ENCODE measurements at regions not wholly inside any gene's neighbourhood (a gene's known extent, or its start where the extent isn't known, plus 50 kb on each side); places are given as distances from the start of the nearest gene placed in this dataset.

DNA sequence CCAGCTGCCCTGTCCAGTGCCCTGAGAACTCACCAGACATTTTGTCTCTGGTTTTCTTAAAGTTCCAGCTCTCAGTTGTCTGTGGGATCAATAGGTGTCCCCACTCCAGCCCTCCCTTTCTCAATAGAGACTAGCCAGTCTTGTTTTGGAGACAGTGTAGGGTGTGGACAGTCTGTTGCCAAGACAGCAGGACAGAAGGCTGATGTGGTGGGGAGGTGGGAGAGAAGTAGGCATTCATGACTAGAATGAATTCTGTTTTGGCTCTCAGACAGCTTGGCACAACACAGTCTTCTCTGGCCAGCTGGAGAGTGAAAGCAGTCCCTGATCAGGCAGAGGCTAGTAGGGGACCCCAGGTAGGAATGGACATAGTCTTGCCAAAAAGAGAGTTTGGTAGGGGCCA lies 467.0 kb upstream of the PODXL start:
- H3K36me3 ChIP-seq (ENCODE audit: control insufficient read depth in 2 of 2, extremely low read depth in 1 of 2, insufficient read depth in 1 of 2, low read length in 1 of 2), result no peaks in the 10 kb centered on the region
- no peaks in the 10 kb centered on the region for H3K4me1 ChIP-seq (ENCODE audit: control insufficient read depth in 1 of 2, extremely low read depth in 1 of 2, insufficient read depth in 2 of 2, low read length in 2 of 2)
- DNase-seq (no peak), ATAC-seq (replicated peaks in 1 of 4) (no peak)
- H3K27ac ChIP-seq (ENCODE audit: low read length), result no peak overlapping the region
- H3K4me3 ChIP-seq (ENCODE audit: control insufficient read depth in 1 of 2, extremely low read depth in 1 of 2, low read length in 1 of 2), result no peak overlapping the region
- CTCF ChIA-PET, result no interaction called here
- POLR2A ChIA-PET, result no interaction called here
- Mint-ChIP-seq H3K4me1 (no peaks in the 10 kb centered on the region), H3K36me3 (no peaks in the 10 kb centered on the region), H3K9me3 (peaks cover 2 to 3% (median 3%) of the 10 kb centered on the region in 3 donors), H3K4me3 (no peak overlapping the region), H3K27ac (no peak overlapping the region), H3K27me3 (peaks cover 3 to 4% of the 10 kb centered on the region in 2 donors)
- no peaks in the 10 kb centered on the region for H3K27me3 ChIP-seq (replicated peaks in 1 of 2; ENCODE audit: control insufficient read depth in 2 of 2, extremely low read depth in 1 of 2, insufficient read depth in 2 of 2, low read length in 1 of 2)
- H3K9me3 ChIP-seq, result no peaks in the 10 kb centered on the region

DNA sequence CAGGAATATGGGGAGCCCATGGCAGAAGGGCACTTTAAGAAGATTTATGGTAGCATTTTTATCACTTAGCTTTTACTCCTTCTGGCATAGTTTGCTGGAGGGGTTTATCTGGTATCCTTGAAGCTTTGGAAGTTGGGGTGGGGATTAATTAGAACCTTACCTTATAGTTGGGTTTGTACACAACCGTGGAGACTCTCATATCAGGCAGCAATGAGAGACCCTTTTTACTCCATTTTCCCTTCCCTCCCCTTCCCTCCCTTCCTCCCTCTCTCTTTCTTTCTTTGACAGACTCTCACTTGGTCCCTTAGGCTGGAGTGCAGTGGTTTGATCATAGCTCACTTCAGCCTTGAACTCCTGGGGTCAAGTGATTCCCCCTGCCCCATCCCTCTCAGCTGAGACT lies 465.8 kb upstream of the PODXL start:
- CTCF ChIA-PET, result interaction anchor here in 1 of 2 donors (0.6 to 0.8 kb wide), 3 partner anchors 33 to 1544 kb away, joined by 3 read pairs; no protein-coding TSS in a partner anchor
- Mint-ChIP-seq H3K36me3 (no peaks in the 10 kb centered on the region), H3K27ac (no peak overlapping the region), H3K27me3 (peaks cover 3 to 4% of the 10 kb centered on the region in 2 donors), H3K9me3 (peaks cover 2 to 3% (median 3%) of the 10 kb centered on the region in 3 donors), H3K4me1 (no peaks in the 10 kb centered on the region), H3K4me3 (no peak overlapping the region)
- DNase-seq (no peak), ATAC-seq (replicated peaks in 1 of 4) (no peak)
- no peaks in the 10 kb centered on the region for H3K27me3 ChIP-seq (replicated peaks in 1 of 2; ENCODE audit: control insufficient read depth in 2 of 2, extremely low read depth in 1 of 2, insufficient read depth in 2 of 2, low read length in 1 of 2)
- H3K4me1 ChIP-seq (ENCODE audit: control insufficient read depth in 1 of 2, extremely low read depth in 1 of 2, insufficient read depth in 2 of 2, low read length in 2 of 2), result no peaks in the 10 kb centered on the region
- no peaks in the 10 kb centered on the region for H3K9me3 ChIP-seq
- POLR2A ChIA-PET, result no interaction called here
- H3K4me3 ChIP-seq (ENCODE audit: control insufficient read depth in 1 of 2, extremely low read depth in 1 of 2, low read length in 1 of 2), result no peak overlapping the region
- H3K36me3 ChIP-seq (ENCODE audit: control insufficient read depth in 2 of 2, extremely low read depth in 1 of 2, insufficient read depth in 1 of 2, low read length in 1 of 2), result no peaks in the 10 kb centered on the region
- WGBS (ENCODE audit: insufficient coverage), result no CpG with 5 or more reads among the region's 1 CpG
- H3K27ac ChIP-seq (ENCODE audit: low read length), result no peak overlapping the region

DNA sequence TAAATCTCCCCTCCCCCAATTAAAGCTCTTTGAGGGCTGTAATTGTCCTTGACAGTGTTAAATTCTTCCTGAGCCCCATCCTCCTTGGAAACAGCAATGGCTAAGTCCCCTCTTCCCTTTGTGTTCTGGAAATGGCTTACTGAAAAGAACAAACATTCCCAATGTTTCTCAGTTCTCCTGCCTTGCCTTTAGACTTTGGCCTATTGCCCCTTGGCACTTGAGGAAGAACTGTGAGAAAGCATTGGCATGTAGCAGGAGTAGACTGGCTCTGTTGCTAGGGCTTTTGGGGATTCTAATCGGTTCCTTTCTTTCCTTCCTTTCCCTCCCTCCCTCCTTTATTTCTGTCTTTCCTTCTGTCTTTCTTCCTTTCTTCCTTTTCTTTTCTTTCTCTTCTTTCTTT lies 463.3 kb upstream of the PODXL start:
- H3K27me3 ChIP-seq (replicated peaks in 1 of 2; ENCODE audit: control insufficient read depth in 2 of 2, extremely low read depth in 1 of 2, insufficient read depth in 2 of 2, low read length in 1 of 2), result no peaks in the 10 kb centered on the region
- H3K27ac ChIP-seq (ENCODE audit: low read length), result no peak overlapping the region
- Mint-ChIP-seq H3K4me3 (no peak overlapping the region), H3K4me1 (no peaks in the 10 kb centered on the region), H3K27ac (no peak overlapping the region), H3K9me3 (peaks cover 3 to 13% (median 4%) of the 10 kb centered on the region in 3 donors), H3K27me3 (peaks cover 3 to 4% of the 10 kb centered on the region in 2 donors), H3K36me3 (no peaks in the 10 kb centered on the region)
- no CpG with 5 or more reads among the region's 1 CpG for WGBS (ENCODE audit: insufficient coverage)
- no peak for ATAC-seq (replicated peaks in 1 of 4)
- POLR2A ChIA-PET, result no interaction called here
- no peaks in the 10 kb centered on the region for H3K36me3 ChIP-seq (ENCODE audit: control insufficient read depth in 2 of 2, extremely low read depth in 1 of 2, insufficient read depth in 1 of 2, low read length in 1 of 2)
- H3K9me3 ChIP-seq, result no peaks in the 10 kb centered on the region
- H3K4me1 ChIP-seq (ENCODE audit: control insufficient read depth in 1 of 2, extremely low read depth in 1 of 2, insufficient read depth in 2 of 2, low read length in 2 of 2), result no peaks in the 10 kb centered on the region
- CTCF ChIA-PET, result no interaction called here
- no peak for DNase-seq
- no peak overlapping the region for H3K4me3 ChIP-seq (ENCODE audit: control insufficient read depth in 1 of 2, extremely low read depth in 1 of 2, low read length in 1 of 2)

DNA sequence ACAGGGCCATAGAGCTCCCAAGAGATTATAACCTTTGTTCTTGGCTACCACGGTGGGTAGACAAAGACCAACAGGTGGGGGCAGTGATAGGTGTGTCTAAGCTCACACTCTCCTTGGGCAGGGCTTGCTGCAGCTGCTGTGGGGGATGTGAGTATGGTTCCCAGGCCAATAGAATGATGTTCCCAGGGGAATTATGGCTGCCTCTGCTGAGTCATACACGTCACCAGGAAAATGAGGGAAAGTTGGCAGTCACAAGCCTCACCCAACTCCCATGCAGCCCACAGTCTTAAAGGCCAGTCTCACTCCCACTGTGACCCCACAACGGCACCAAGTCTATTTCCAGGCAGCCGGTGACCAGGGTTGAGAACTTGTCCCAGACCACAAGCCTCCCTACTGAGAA lies 453.4 kb upstream of the PODXL start:
- DNase-seq (no peak), ATAC-seq (replicated peaks in 1 of 4) (no peak)
- Histone ChIP-seq H3K27ac (ENCODE audit: low read length) (no peak overlapping the region), H3K27me3 (replicated peaks in 1 of 2; ENCODE audit: control insufficient read depth in 2 of 2, extremely low read depth in 1 of 2, insufficient read depth in 2 of 2, low read length in 1 of 2) (peaks cover 0 to 3% of the 10 kb centered on the region in 2 experiments), H3K36me3 (ENCODE audit: control insufficient read depth in 2 of 2, extremely low read depth in 1 of 2, insufficient read depth in 1 of 2, low read length in 1 of 2) (no peaks in the 10 kb centered on the region), H3K4me1 (ENCODE audit: control insufficient read depth in 1 of 2, extremely low read depth in 1 of 2, insufficient read depth in 2 of 2, low read length in 2 of 2) (no peaks in the 10 kb centered on the region), H3K9me3 (no peaks in the 10 kb centered on the region), H3K4me3 (ENCODE audit: control insufficient read depth in 1 of 2, extremely low read depth in 1 of 2, low read length in 1 of 2) (no peak overlapping the region)
- no peak overlapping the region for H3K27ac Mint-ChIP-seq
- POLR2A ChIA-PET, result no interaction called here
- CTCF ChIA-PET, result no interaction called here
- no peaks in the 10 kb centered on the region for H3K4me1 Mint-ChIP-seq
- 80% methylated on average over 4 of the region's 4 CpGs for WGBS (ENCODE audit: insufficient coverage)
- H3K9me3 Mint-ChIP-seq, result peaks cover 11 to 19% (median 15%) of the 10 kb centered on the region in 3 donors
- peaks cover 0 to 5% of the 10 kb centered on the region in 2 donors for H3K27me3 Mint-ChIP-seq
- no peak overlapping the region for H3K4me3 Mint-ChIP-seq
- H3K36me3 Mint-ChIP-seq, result no peaks in the 10 kb centered on the region

DNA sequence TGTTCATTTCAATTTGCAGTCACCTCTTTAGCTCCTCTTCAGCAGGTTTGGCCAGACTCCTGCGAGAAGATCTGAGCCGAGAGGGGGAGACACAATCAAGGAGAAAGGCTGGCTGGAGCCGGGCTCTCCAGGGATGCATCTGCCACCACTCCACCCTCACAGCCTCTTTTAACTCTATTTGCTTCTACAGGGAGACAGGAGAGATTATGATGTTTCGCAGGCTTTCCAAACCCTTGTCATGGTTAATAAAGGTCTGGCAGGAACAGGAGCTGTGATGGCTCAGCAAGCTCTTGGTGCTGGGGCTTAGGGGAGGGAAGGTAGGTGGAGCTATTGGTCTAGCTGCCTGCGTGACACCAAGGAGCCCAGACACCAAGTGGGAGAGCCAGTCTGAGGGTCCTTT lies 448.1 kb upstream of the PODXL start:
- DNase-seq (no peak), ATAC-seq (replicated peaks in 1 of 4) (no peak)
- Mint-ChIP-seq H3K9me3 (peaks cover 9 to 12% (median 11%) of the 10 kb centered on the region in 3 donors), H3K4me3 (no peak overlapping the region), H3K27me3 (no peaks in the 10 kb centered on the region), H3K36me3 (no peaks in the 10 kb centered on the region), H3K27ac (no peak overlapping the region), H3K4me1 (no peaks in the 10 kb centered on the region)
- CTCF ChIA-PET, result no interaction called here
- Histone ChIP-seq H3K27me3 (replicated peaks in 1 of 2; ENCODE audit: control insufficient read depth in 2 of 2, extremely low read depth in 1 of 2, insufficient read depth in 2 of 2, low read length in 1 of 2) (peaks cover 2% of the 10 kb centered on the region in 2 experiments), H3K4me3 (ENCODE audit: control insufficient read depth in 1 of 2, extremely low read depth in 1 of 2, low read length in 1 of 2) (no peak overlapping the region), H3K9me3 (no peaks in the 10 kb centered on the region), H3K27ac (ENCODE audit: low read length) (no peak overlapping the region), H3K36me3 (ENCODE audit: control insufficient read depth in 2 of 2, extremely low read depth in 1 of 2, insufficient read depth in 1 of 2, low read length in 1 of 2) (no peaks in the 10 kb centered on the region), H3K4me1 (ENCODE audit: control insufficient read depth in 1 of 2, extremely low read depth in 1 of 2, insufficient read depth in 2 of 2, low read length in 2 of 2) (no peaks in the 10 kb centered on the region)
- no CpG with 5 or more reads among the region's 5 CpGs for WGBS (ENCODE audit: insufficient coverage)
- POLR2A ChIA-PET, result no interaction called here

DNA sequence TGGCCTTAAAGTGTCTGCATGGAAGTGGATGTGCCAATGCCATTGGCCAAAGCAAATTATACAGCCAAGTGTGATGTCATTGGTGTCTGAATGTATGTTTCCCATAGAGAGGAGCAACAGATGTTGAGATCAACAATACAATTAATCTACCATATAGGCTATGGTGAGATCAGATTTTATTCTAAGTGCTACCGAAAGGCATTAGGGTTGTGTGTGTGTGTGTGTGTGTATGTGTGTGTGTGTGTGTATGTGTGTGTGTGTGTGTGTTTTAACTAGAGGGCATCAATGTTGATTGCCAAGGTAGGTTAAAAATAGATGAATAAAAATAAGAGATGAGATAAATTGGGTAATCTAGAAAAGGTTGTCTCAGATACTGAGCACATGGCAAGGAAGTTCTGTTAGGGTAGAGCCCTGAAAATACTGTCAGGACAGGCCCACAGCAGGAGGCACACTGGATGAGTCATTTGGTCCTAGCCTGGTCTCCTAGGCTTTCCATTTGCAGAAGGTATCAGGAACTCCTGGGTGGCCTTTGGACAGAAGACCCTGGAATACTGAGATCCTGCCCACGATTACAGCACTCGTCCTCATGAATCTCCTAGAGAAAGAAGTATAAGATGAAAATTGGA lies 446.0 kb upstream of the PODXL start:
- ChIA-PET CTCF (no interaction called here), POLR2A (no interaction called here)
- no peak overlapping the region for H3K27ac Mint-ChIP-seq
- ATAC-seq (replicated peaks in 1 of 4), result no peak
- H3K9me3 ChIP-seq, result no peaks in the 10 kb centered on the region
- H3K9me3 Mint-ChIP-seq, result no peaks in the 10 kb centered on the region
- no peaks in the 10 kb centered on the region for H3K36me3 Mint-ChIP-seq
- no peak overlapping the region for H3K4me3 Mint-ChIP-seq
- H3K4me1 ChIP-seq (ENCODE audit: control insufficient read depth in 1 of 2, extremely low read depth in 1 of 2, insufficient read depth in 2 of 2, low read length in 2 of 2), result no peaks in the 10 kb centered on the region
- no peaks in the 10 kb centered on the region for H3K27me3 Mint-ChIP-seq
- WGBS (ENCODE audit: insufficient coverage), result 86% methylated on average over 1 of the region's 3 CpGs
- H3K36me3 ChIP-seq (ENCODE audit: control insufficient read depth in 2 of 2, extremely low read depth in 1 of 2, insufficient read depth in 1 of 2, low read length in 1 of 2), result no peaks in the 10 kb centered on the region
- H3K4me3 ChIP-seq (ENCODE audit: control insufficient read depth in 1 of 2, extremely low read depth in 1 of 2, low read length in 1 of 2), result no peak overlapping the region
- H3K4me1 Mint-ChIP-seq, result no peaks in the 10 kb centered on the region
- no peak overlapping the region for H3K27ac ChIP-seq (ENCODE audit: low read length)
- H3K27me3 ChIP-seq (replicated peaks in 1 of 2; ENCODE audit: control insufficient read depth in 2 of 2, extremely low read depth in 1 of 2, insufficient read depth in 2 of 2, low read length in 1 of 2), result peaks cover 2% of the 10 kb centered on the region in 2 experiments
- DNase-seq, result no peak

DNA sequence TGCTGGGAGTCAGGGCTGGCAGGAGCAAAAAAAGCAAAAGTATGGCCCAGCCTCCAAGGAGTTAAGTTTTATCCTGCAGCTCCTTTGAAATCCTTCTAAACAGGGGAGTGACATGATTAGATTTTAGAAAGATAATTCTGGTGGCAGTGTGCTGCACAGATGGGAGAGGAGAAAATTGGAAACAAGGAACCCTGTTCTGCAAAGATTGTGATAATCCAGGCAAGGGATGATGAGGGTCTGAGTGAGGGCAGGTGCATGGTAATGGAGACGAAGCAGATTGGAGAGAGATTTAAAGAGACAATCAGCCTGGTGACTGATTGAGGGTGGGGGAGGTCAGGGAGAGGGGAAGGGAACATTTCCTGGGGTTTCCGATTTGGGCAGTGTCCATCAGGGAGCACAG lies 444.7 kb upstream of the PODXL start:
- H3K27ac Mint-ChIP-seq, result no peak overlapping the region
- H3K9me3 Mint-ChIP-seq, result no peaks in the 10 kb centered on the region
- CTCF ChIA-PET, result no interaction called here
- Histone ChIP-seq H3K9me3 (no peaks in the 10 kb centered on the region), H3K4me1 (ENCODE audit: control insufficient read depth in 1 of 2, extremely low read depth in 1 of 2, insufficient read depth in 2 of 2, low read length in 2 of 2) (no peaks in the 10 kb centered on the region), H3K36me3 (ENCODE audit: control insufficient read depth in 2 of 2, extremely low read depth in 1 of 2, insufficient read depth in 1 of 2, low read length in 1 of 2) (no peaks in the 10 kb centered on the region), H3K27me3 (replicated peaks in 1 of 2; ENCODE audit: control insufficient read depth in 2 of 2, extremely low read depth in 1 of 2, insufficient read depth in 2 of 2, low read length in 1 of 2) (peaks cover 2% of the 10 kb centered on the region in 2 experiments), H3K27ac (ENCODE audit: low read length) (no peak overlapping the region), H3K4me3 (ENCODE audit: control insufficient read depth in 1 of 2, extremely low read depth in 1 of 2, low read length in 1 of 2) (no peak overlapping the region)
- ATAC-seq (replicated peaks in 1 of 4) (no peak), DNase-seq (no peak)
- no peak overlapping the region for H3K4me3 Mint-ChIP-seq
- no peaks in the 10 kb centered on the region for H3K27me3 Mint-ChIP-seq
- WGBS (ENCODE audit: insufficient coverage), result 0% methylated on average over 1 of the region's 2 CpGs
- no peaks in the 10 kb centered on the region for H3K36me3 Mint-ChIP-seq
- no peaks in the 10 kb centered on the region for H3K4me1 Mint-ChIP-seq
- POLR2A ChIA-PET, result no interaction called here
